ENCODE measurements at regions not wholly inside any gene's neighbourhood (a gene's known extent, or its start where the extent isn't known, plus 50 kb on each side); places are given as distances from the start of the nearest gene placed in this dataset.
A peak's percentile ranks its signal among the peaks of the same experiment; 100 is the strongest.

DNA sequence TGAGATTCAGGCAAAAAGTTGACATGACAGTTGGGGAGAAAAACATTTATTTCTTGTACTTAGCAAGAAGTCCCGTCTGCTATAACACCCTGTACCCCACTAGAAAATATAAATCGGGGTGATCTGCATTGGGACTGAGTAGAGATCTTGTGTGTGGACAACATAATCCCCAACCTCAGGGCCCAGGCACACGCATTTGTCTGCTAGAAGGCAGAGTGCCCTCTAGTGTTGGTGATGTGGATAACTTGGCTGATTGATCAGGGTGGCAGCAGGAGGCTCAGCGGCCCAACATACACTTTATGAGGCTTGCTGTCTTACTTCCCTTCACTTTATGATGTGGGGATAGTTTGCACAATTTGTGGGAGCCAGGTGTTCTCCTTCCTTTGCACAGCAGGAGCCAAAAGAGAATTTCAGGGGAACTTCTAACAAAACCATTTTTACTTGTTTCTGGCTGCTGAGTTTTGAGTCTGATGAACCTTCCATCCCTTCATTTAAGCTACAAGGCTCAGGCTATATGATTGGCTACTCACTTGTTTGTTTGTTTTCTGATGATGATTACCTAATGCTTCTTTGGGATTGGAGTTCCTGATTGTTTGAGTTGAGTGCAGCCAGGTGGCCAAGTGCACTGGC lies 263.2 kb downstream of the DMAC1 start:
- FAIRE-seq (peak; percentile 97), DNase-seq (ENCODE audit: insufficient read length) (peak; percentile 4)
- no peak for TF ChIP-seq TAF1 (IDR thresholded peaks at IDR 0.05; ENCODE audit: borderline replicate concordance, low read depth, low read length)
- no peak for TF ChIP-seq POLR2AphosphoS5 (IDR thresholded peaks at IDR 0.05; ENCODE audit: low read depth, low read length)
- TF ChIP-seq POLR2A (IDR thresholded peaks at IDR 0.05; ENCODE audit: low read depth, low read length): no peak

DNA sequence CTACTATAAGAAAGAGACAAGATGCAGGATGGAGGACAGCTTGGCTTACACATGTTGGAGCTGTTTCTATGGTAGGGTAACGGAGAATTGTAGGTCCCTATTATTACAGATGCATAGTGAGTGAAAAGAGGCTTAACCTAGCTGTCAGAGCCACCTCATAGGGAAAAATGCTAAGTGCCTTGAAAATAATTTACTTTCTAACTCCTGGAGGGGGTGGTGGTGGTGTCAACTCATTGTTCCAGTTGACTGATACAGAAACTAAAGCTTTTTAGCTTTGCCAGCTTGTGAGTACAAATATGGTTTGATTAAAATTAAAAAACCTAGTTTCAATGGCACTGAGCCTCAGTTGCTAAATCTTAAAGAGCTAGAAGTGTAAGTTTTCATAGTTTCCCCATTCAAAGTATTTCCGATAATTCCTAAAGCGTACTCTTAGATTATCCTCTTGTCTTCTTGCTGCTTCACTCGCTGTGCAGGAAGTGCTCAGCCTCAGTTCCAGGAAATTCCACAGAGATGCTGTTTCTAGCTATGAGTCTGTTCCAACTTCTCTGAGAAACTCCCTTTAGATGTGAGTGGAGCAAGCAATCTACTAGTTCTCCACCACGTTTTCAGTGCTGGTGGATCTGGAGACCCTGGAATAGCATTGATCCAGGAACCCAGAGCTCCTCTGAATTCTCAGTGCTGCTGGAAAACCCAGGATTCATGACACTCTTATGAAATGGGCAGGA lies 265.2 kb downstream of the DMAC1 start:
- no peak for FAIRE-seq
- DNase-seq (ENCODE audit: insufficient read length): no peak
- TF ChIP-seq POLR2A (IDR thresholded peaks at IDR 0.05; ENCODE audit: low read depth, low read length): no peak
- no peak for TF ChIP-seq TAF1 (IDR thresholded peaks at IDR 0.05; ENCODE audit: borderline replicate concordance, low read depth, low read length)
- TF ChIP-seq POLR2AphosphoS5 (IDR thresholded peaks at IDR 0.05; ENCODE audit: low read depth, low read length): no peak

DNA sequence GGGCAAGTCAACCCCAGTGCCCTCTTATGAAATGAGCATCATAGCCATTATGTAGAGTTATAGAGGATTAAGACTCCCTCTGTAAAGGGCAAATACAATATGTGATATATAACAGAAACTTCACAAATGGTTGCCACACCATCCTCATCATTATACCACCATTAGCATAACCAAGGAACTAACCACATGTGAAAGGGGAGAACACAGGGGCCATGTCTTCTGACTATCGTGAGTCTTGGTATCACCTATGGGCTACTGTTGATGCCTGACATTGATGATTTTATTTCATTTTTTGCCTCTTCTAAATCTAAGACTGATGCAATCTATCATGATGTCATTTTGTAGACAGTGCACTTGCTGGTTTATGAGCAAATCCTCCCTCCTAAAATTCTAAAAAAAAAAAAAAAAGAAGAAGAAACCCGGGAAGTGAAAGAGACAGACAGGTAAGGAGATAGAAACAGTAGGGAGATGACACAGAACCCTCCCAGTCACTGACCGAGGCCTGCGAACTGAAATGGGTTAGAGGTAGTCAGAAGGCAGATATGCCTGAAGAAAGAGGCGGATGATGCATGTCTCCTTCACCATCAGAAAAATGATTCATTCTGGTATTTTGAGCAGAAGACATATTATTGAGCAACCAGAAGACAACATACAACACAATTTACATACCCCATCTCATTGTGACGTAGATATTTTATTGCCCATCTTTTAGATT lies 266.0 kb downstream of the DMAC1 start:
- DNase-seq (ENCODE audit: insufficient read length) (no peak), FAIRE-seq (no peak)
- TF ChIP-seq POLR2AphosphoS5 (IDR thresholded peaks at IDR 0.05; ENCODE audit: low read depth, low read length): no peak
- TF ChIP-seq TAF1 (IDR thresholded peaks at IDR 0.05; ENCODE audit: borderline replicate concordance, low read depth, low read length): no peak
- TF ChIP-seq POLR2A (IDR thresholded peaks at IDR 0.05; ENCODE audit: low read depth, low read length): no peak

DNA sequence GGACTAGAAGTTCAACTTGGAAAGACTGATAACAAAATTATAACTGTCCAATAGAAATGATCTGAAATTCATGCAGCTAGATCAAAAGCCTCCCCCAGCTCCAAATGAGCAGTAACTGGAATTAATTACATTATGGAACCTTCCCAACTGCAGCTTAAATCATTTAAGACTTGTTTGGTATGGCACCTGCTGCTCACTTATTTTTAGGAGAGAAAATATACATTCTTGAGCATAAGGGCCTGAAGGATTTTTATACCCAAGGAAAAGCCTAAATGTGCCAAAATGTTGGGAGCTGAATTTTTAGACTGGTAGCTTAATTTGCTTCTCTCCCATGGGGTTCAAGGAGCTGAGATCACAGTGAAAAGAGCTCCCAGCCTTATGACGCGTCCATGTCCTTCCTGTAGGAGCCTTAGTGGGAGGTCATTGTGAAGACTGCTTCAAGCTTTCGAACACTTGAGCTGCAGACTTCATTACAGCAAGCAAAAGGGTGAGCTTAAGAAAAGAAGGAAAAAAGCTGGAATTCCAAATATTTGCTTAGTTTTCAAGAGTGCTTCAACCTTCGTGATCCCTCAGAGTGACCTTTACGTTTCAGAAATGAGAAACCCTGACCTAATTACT lies 276.0 kb downstream of the DMAC1 start:
- no peak for FAIRE-seq

DNA sequence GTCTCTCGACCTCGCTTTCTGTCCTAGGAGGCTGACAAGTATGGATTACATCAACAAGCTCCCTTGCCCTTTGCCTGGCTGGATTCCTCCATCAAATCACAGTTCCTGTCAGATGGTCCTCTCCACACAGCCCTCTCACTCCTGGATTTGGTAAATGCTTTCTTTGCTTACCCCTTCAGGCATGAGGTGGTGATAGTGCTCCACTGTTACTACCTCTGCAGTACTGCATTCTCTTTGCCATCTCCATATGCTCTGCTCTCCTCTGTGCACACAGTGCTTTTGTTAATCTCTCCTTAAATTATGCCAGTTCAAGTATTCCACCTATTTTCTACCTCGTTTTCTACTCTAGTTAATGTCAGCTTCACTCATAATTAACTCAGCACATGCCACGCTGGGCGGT lies 279.2 kb downstream of the DMAC1 start:
- no peak for TF ChIP-seq TAF1 (IDR thresholded peaks at IDR 0.05; ENCODE audit: borderline replicate concordance, low read depth, low read length)
- TF ChIP-seq POLR2A (IDR thresholded peaks at IDR 0.05; ENCODE audit: low read depth, low read length): no peak
- TF ChIP-seq POLR2AphosphoS5 (IDR thresholded peaks at IDR 0.05; ENCODE audit: low read depth, low read length): no peak
- DNase-seq (ENCODE audit: insufficient read length): no peak
- FAIRE-seq: no peak

More for the DNA sequence above, 276.0 kb downstream of the DMAC1 start:
- TF ChIP-seq TAF1 (IDR thresholded peaks at IDR 0.05; ENCODE audit: borderline replicate concordance, low read depth, low read length) (no peak), POLR2A (IDR thresholded peaks at IDR 0.05; ENCODE audit: low read depth, low read length) (no peak), POLR2AphosphoS5 (IDR thresholded peaks at IDR 0.05; ENCODE audit: low read depth, low read length) (no peak)
- no peak for DNase-seq (ENCODE audit: insufficient read length)

DNA sequence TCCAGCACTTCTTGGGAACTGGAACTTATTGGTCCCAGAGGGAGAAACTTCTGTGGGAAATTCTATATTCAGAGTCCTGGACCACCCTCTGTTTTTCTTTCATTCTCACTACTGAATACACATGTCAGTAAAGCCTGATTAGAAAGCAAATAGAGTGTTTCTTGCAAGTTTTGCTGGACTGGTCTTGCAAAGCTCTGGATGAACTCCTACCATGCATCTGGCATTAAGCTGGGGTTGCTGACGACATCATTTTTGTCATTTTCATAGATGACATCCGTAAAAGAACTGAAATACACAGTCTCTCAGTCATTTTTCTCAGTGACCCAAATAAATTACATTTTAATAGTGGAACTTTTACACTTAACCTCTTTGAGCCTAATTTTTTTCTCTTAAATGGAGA lies 283.2 kb downstream of the DMAC1 start:
- TF ChIP-seq POLR2AphosphoS5 (IDR thresholded peaks at IDR 0.05; ENCODE audit: low read depth, low read length) (no peak), TAF1 (IDR thresholded peaks at IDR 0.05; ENCODE audit: borderline replicate concordance, low read depth, low read length) (no peak), POLR2A (IDR thresholded peaks at IDR 0.05; ENCODE audit: low read depth, low read length) (no peak)
- DNase-seq (ENCODE audit: insufficient read length) (no peak), FAIRE-seq (no peak)

DNA sequence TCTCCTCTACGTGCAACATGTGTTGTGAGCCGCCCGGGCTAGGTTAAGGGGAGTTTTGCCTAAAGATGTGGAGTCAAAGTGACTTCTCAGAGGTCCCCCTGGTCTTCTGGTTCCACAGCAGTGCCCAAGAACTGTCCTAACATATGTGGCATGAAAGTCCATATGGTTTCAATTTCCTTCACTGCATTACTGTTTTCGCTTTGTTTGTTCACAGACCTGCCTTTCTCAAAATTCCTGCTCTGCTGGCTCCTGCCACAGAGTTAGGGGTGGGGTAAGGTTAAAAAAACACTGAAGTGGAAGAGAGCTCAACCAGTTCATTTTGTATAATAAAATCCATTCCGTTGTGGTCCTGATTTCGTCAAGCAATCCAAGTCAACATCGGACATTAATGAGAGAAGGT lies 289.4 kb downstream of the DMAC1 start:
- no peak for TF ChIP-seq TAF1 (IDR thresholded peaks at IDR 0.05; ENCODE audit: borderline replicate concordance, low read depth, low read length)
- TF ChIP-seq POLR2A (IDR thresholded peaks at IDR 0.05; ENCODE audit: low read depth, low read length): no peak
- no peak for TF ChIP-seq POLR2AphosphoS5 (IDR thresholded peaks at IDR 0.05; ENCODE audit: low read depth, low read length)
- FAIRE-seq (no peak), DNase-seq (ENCODE audit: insufficient read length) (no peak)

DNA sequence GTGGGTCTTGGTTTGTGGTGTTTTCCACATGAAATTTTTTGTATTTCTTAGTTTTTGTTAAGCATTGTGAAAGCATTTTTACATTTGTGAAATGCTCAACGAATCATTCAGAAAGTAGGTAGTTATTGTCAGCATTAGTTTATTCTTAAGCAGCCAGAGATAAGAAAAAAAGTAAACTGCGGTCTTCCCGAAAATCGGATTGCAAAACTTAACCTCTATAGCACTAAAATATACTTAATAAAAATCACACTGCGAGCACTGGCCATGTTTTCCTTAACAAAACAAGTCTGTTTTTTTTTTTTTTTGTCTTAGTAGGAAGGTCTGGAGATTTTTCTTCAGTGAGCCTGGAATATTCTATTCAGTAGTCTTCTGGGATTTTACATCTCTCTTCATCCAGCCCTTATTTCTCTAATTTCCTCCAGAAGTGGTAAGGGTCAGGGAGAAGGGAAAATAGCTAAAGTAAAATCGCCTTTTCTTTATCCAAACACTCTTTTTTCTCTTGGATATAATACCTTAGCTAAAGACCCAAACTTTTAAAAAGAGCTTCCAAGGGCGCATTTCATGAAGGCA lies 289.9 kb downstream of the DMAC1 start:
- FAIRE-seq (no peak), DNase-seq (ENCODE audit: insufficient read length) (no peak)
- TF ChIP-seq TAF1 (IDR thresholded peaks at IDR 0.05; ENCODE audit: borderline replicate concordance, low read depth, low read length) (no peak), POLR2A (IDR thresholded peaks at IDR 0.05; ENCODE audit: low read depth, low read length) (no peak), POLR2AphosphoS5 (IDR thresholded peaks at IDR 0.05; ENCODE audit: low read depth, low read length) (no peak)

DNA sequence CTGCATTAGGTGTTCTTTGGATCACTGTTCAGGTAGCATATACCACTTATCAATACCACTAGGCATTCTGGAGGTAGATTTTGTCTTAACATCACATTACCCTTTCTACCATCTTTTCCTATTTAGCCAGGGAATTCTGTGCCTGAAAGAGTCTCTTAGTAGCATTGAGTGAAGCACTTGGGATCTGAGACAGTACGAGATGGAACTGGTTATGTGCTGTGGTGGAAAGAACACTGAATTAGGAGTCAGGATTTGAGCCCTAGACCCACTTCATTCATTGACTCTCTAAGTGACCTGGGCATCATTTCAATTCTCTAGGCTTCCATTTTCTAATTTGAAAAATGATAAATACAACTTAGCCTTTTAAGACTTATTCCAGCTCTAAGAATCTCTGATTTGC lies 291.1 kb downstream of the DMAC1 start:
- DNase-seq (ENCODE audit: insufficient read length): no peak

DNA sequence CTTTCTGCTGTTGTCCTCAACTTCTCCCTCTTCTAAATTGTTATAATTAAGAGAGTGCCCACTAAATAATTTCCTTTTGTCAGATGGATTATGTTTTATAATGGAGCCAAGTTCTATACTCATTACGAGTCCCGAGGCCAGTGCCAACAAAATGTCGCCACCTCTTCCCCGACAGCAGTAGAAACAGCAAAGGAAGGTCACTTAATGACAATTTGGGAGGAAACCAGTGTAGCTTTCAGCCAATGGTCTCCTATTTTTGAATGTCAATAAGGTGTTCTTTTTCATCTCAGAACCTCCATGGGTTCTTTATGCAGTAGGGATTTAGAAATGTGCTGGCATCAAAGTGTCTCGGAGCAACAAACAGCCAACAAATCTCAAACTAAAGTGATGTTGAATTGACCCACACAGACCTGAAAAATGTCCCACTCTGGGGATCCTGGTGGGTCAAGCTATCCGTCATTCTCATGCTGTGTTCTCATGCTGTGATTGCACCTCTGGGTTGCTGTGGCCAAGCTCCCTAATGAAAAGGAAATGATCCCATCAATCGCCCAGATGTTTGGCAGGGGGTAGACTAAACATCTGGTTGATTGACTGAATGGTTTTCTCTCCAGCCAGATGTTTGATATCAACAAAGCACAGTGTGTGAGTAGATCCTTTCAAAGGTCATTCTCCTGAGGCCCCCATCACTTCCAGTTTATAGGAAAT lies 291.9 kb downstream of the DMAC1 start:
- TF ChIP-seq TAF1 (IDR thresholded peaks at IDR 0.05; ENCODE audit: borderline replicate concordance, low read depth, low read length) (no peak), POLR2AphosphoS5 (IDR thresholded peaks at IDR 0.05; ENCODE audit: low read depth, low read length) (no peak), POLR2A (IDR thresholded peaks at IDR 0.05; ENCODE audit: low read depth, low read length) (no peak)
- DNase-seq (ENCODE audit: insufficient read length): no peak
- no peak for FAIRE-seq

More for the DNA sequence above, 291.1 kb downstream of the DMAC1 start:
- no peak for TF ChIP-seq TAF1 (IDR thresholded peaks at IDR 0.05; ENCODE audit: borderline replicate concordance, low read depth, low read length)
- TF ChIP-seq POLR2AphosphoS5 (IDR thresholded peaks at IDR 0.05; ENCODE audit: low read depth, low read length): no peak
- TF ChIP-seq POLR2A (IDR thresholded peaks at IDR 0.05; ENCODE audit: low read depth, low read length): no peak
- FAIRE-seq: no peak
